ENCODE measurements at regions not wholly inside any gene's neighbourhood (a gene's known extent, or its start where the extent isn't known, plus 50 kb on each side); places are given as distances from the start of the nearest gene placed in this dataset.

- H3K4me2 ChIP-seq (ENCODE audit: low read length), result no peak overlapping the region
- no peaks in the 10 kb centered on the region for H3K9me3 ChIP-seq (ENCODE audit: insufficient read depth, low read depth, low read length)
- Mint-ChIP-seq H3K4me3 (ENCODE audit: unreplicated experiment) (no peak overlapping the region), H3K27me3 (ENCODE audit: low read depth, unreplicated experiment) (no peaks in the 10 kb centered on the region), H3K9me3 (ENCODE audit: unreplicated experiment) (no peaks in the 10 kb centered on the region), H3K27ac (ENCODE audit: unreplicated experiment) (no peak overlapping the region), H3K4me1 (ENCODE audit: low read depth, unreplicated experiment) (no peaks in the 10 kb centered on the region), H3K36me3 (ENCODE audit: low read depth, unreplicated experiment) (no peaks in the 10 kb centered on the region)
- TF ChIP-seq, protein P1, sequence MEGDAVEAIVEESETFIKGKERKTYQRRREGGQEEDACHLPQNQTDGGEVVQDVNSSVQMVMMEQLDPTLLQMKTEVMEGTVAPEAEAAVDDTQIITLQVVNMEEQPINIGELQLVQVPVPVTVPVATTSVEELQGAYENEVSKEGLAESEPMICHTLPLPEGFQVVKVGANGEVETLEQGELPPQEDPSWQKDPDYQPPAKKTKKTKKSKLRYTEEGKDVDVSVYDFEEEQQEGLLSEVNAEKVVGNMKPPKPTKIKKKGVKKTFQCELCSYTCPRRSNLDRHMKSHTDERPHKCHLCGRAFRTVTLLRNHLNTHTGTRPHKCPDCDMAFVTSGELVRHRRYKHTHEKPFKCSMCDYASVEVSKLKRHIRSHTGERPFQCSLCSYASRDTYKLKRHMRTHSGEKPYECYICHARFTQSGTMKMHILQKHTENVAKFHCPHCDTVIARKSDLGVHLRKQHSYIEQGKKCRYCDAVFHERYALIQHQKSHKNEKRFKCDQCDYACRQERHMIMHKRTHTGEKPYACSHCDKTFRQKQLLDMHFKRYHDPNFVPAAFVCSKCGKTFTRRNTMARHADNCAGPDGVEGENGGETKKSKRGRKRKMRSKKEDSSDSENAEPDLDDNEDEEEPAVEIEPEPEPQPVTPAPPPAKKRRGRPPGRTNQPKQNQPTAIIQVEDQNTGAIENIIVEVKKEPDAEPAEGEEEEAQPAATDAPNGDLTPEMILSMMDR (IDR thresholded peaks at IDR 0.05; ENCODE audit: insufficient read depth, low read depth, low read length), result no peak
- no peak for TF ChIP-seq EZH2 (IDR thresholded peaks at IDR 0.05; ENCODE audit: insufficient read depth, low read length)
- H4K20me1 ChIP-seq (ENCODE audit: insufficient read depth, low read length), result no peaks in the 10 kb centered on the region
- H3K4me3 ChIP-seq (ENCODE audit: insufficient read depth, low read depth, low read length), result no peak overlapping the region
- no peaks in the 10 kb centered on the region for H3K79me2 ChIP-seq (ENCODE audit: insufficient read depth, low read length)
- no peak overlapping the region for H3K27ac ChIP-seq (ENCODE audit: low read depth, low read length)
- DNase-seq (ENCODE audit: low read depth) (no peak), FAIRE-seq (no peak)
- no peaks in the 10 kb centered on the region for H3K36me3 ChIP-seq (ENCODE audit: insufficient read depth, low read length)
- H3K9ac ChIP-seq (ENCODE audit: low read length), result no peak overlapping the region
- H3K27me3 ChIP-seq (ENCODE audit: insufficient read depth, low read length), result no peaks in the 10 kb centered on the region
- H3K4me1 ChIP-seq (ENCODE audit: insufficient read depth, low read length), result no peaks in the 10 kb centered on the region
- H2AFZ ChIP-seq (ENCODE audit: low read depth, low read length), result no peak overlapping the region
Observed at GRCh38 chr1:192057766-192058165, 100.5 kb upstream of the RGS18 start.

DNA sequence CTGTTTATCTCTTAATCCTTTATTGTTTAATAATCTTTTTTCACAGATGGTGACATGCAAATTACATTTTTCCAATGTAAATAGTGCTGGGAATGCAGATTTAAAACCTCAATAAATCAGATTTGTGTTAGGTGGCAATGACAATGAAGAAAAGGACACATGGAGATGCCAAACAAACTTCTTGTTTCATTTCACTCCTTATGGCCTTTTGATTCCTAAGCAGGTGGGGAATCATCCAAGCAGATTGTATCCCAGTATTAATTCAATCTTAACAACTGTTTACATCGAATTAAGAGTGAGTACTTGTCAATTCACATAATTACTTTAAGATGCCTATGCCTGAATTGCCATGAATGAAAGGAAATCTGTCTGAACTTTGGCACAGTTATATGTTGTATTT is 98.9 kb upstream of the RGS18 start:
- no peaks in the 10 kb centered on the region for H3K4me1 ChIP-seq (ENCODE audit: insufficient read depth, low read length)
- FAIRE-seq, result no peak
- H3K9ac ChIP-seq (ENCODE audit: low read length), result no peak overlapping the region
- H2AFZ ChIP-seq (ENCODE audit: low read depth, low read length), result no peak overlapping the region
- Mint-ChIP-seq H3K27me3 (ENCODE audit: low read depth, unreplicated experiment) (no peaks in the 10 kb centered on the region), H3K9me3 (ENCODE audit: unreplicated experiment) (no peaks in the 10 kb centered on the region), H3K4me1 (ENCODE audit: low read depth, unreplicated experiment) (no peaks in the 10 kb centered on the region), H3K27ac (ENCODE audit: unreplicated experiment) (no peak overlapping the region), H3K36me3 (ENCODE audit: low read depth, unreplicated experiment) (no peaks in the 10 kb centered on the region), H3K4me3 (ENCODE audit: unreplicated experiment) (no peak overlapping the region)
- no peak overlapping the region for H3K4me3 ChIP-seq (ENCODE audit: insufficient read depth, low read depth, low read length)
- no peaks in the 10 kb centered on the region for H3K36me3 ChIP-seq (ENCODE audit: insufficient read depth, low read length)
- H3K27me3 ChIP-seq (ENCODE audit: insufficient read depth, low read length), result no peaks in the 10 kb centered on the region
- H3K9me3 ChIP-seq (ENCODE audit: insufficient read depth, low read depth, low read length), result no peaks in the 10 kb centered on the region
- H3K4me2 ChIP-seq (ENCODE audit: low read length), result no peak overlapping the region
- TF ChIP-seq, protein P1 (IDR thresholded peaks at IDR 0.05; ENCODE audit: insufficient read depth, low read depth, low read length), result no peak
- TF ChIP-seq EZH2 (IDR thresholded peaks at IDR 0.05; ENCODE audit: insufficient read depth, low read length), result no peak
- H3K27ac ChIP-seq (ENCODE audit: low read depth, low read length), result no peak overlapping the region
- H3K79me2 ChIP-seq (ENCODE audit: insufficient read depth, low read length), result no peaks in the 10 kb centered on the region
- H4K20me1 ChIP-seq (ENCODE audit: insufficient read depth, low read length), result no peaks in the 10 kb centered on the region
- no peak for DNase-seq (ENCODE audit: low read depth)

- Histone ChIP-seq H3K27me3 (ENCODE audit: insufficient read depth, low read length) (no peaks in the 10 kb centered on the region), H2AFZ (ENCODE audit: low read depth, low read length) (no peak overlapping the region), H3K36me3 (ENCODE audit: insufficient read depth, low read length) (no peaks in the 10 kb centered on the region), H3K9me3 (ENCODE audit: insufficient read depth, low read depth, low read length) (no peaks in the 10 kb centered on the region), H3K4me2 (ENCODE audit: low read length) (no peak overlapping the region), H3K79me2 (ENCODE audit: insufficient read depth, low read length) (no peaks in the 10 kb centered on the region), H3K4me3 (ENCODE audit: insufficient read depth, low read depth, low read length) (no peak overlapping the region), H3K27ac (ENCODE audit: low read depth, low read length) (no peak overlapping the region), H4K20me1 (ENCODE audit: insufficient read depth, low read length) (no peaks in the 10 kb centered on the region), H3K9ac (ENCODE audit: low read length) (no peak overlapping the region), H3K4me1 (ENCODE audit: insufficient read depth, low read length) (no peaks in the 10 kb centered on the region)
- Mint-ChIP-seq H3K27me3 (ENCODE audit: low read depth, unreplicated experiment) (no peaks in the 10 kb centered on the region), H3K36me3 (ENCODE audit: low read depth, unreplicated experiment) (no peaks in the 10 kb centered on the region), H3K9me3 (ENCODE audit: unreplicated experiment) (no peaks in the 10 kb centered on the region), H3K27ac (ENCODE audit: unreplicated experiment) (no peak overlapping the region), H3K4me3 (ENCODE audit: unreplicated experiment) (no peak overlapping the region), H3K4me1 (ENCODE audit: low read depth, unreplicated experiment) (no peaks in the 10 kb centered on the region)
- DNase-seq (ENCODE audit: low read depth), result no peak
- no peak for TF ChIP-seq EZH2 (IDR thresholded peaks at IDR 0.05; ENCODE audit: insufficient read depth, low read length)
- TF ChIP-seq, protein P1 (IDR thresholded peaks at IDR 0.05; ENCODE audit: insufficient read depth, low read depth, low read length), result no peak
- no peak for FAIRE-seq
Observed at GRCh38 chr1:192061556-192061955, 96.7 kb upstream of the RGS18 start.
